ENCODE measurements at regions not wholly inside any gene's neighbourhood (a gene's known extent, or its start where the extent isn't known, plus 50 kb on each side); places are given as distances from the start of the nearest gene placed in this dataset.

DNA sequence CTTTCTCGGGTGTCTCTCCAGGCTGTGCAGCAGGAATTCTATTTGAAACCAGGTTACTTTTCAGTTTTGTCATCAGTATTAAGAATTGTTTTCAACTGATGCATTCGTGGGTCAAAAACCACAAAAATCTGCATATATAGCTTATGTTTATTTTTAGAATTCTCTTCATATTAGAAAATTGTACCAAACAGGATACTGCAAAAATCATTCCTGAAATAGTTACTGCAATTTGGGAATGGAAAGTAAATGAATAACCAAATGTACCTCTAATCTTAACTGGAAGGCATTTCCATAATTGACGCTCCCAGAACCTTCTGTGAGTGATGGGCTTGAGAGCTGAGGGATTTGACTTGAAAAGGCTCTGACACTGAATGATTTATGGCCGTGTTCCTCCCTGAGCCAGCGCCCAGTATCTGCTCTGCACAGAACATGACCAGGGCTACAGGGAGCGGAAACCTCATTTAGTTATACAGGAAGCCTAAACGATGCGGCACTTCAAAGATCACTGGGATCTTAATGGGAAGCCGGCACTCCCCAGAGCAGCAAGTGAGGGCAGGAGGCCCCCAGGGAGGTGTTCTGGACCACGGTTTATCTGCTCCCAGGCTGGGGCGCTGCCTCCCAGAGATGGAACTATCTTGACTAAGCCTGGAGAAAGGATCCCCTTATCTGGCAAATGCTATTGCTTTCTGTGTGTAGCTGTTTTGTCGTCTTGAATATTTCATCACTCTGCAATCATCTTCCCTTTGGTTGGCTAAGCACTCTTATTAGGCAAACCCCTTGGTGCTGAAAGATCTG lies 446.0 kb downstream of the QKI start (continued):
- TF ChIP-seq, protein P1, sequence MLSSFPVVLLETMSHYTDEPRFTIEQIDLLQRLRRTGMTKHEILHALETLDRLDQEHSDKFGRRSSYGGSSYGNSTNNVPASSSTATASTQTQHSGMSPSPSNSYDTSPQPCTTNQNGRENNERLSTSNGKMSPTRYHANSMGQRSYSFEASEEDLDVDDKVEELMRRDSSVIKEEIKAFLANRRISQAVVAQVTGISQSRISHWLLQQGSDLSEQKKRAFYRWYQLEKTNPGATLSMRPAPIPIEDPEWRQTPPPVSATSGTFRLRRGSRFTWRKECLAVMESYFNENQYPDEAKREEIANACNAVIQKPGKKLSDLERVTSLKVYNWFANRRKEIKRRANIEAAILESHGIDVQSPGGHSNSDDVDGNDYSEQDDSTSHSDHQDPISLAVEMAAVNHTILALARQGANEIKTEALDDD (IDR thresholded peaks at IDR 0.05), result peak; percentile 79
- TF ChIP-seq TEAD4 (IDR thresholded peaks at IDR 0.05; ENCODE audit: low read length) (peak; percentile 93), TEAD4 (CRISPR knock-in tag; IDR thresholded peaks at IDR 0.05; ENCODE audit: borderline replicate concordance) (no peak), HMGN3 (IDR thresholded peaks at IDR 0.05; ENCODE audit: borderline replicate concordance, extremely low read depth, insufficient read length, low read depth, low read length) (no peak), TAF1 (IDR thresholded peaks at IDR 0.05; ENCODE audit: control insufficient read depth, extremely low read depth, insufficient read depth, low read length, severe bottlenecking) (peak; percentile 22), NCOA1 (IDR thresholded peaks at IDR 0.05; ENCODE audit: low read depth) (peak; percentile 59; the same call in 1 of the 2 replicates), ZKSCAN8 (CRISPR knock-in tag; IDR thresholded peaks at IDR 0.05) (peak; percentile 75; the same call in 1 of the 2 replicates), ARID1B (IDR thresholded peaks at IDR 0.05) (peak; percentile 91), MAFG (tag; conservative IDR thresholded peaks at IDR 0.05) (no peak), RAD51 (IDR thresholded peaks at IDR 0.05; ENCODE audit: borderline replicate concordance, low read depth) (no peak), CBX3 (IDR thresholded peaks at IDR 0.05; ENCODE audit: borderline replicate concordance in 1 of 2, low read length in 2 of 2) (peak in 1 of 2 experiments; percentile 87; a peak in 2 of 3 replicates), CEBPG (CRISPR knock-in tag; IDR thresholded peaks at IDR 0.05) (peak; percentile 78), CEBPG (tag; conservative IDR thresholded peaks at IDR 0.05 in 1 of 2, IDR thresholded peaks at IDR 0.05 in 1 of 2) (peak; percentile 58 to 93), CC2D1A (IDR thresholded peaks at IDR 0.05) (peak; percentile 96; the same call in 1 of the 2 replicates), ZBTB17 (CRISPR knock-in tag; IDR thresholded peaks at IDR 0.05) (0 out of 2 replicates have a peak, but pooled peaks have one; percentile 26), TBP (optimal IDR thresholded peaks at IDR 0.05; ENCODE audit: low read depth, low read length) (peak; percentile 33), ZFP1 (CRISPR knock-in tag; IDR thresholded peaks at IDR 0.05) (no peak), HNRNPUL1 (IDR thresholded peaks at IDR 0.05; ENCODE audit: low read length) (no peak), DACH1 (IDR thresholded peaks at IDR 0.05; ENCODE audit: partially characterized antibody) (peak; percentile 37), DPF2 (IDR thresholded peaks at IDR 0.05) (peak; percentile 82), NCOR1 (IDR thresholded peaks at IDR 0.05) (peak; percentile 87)
- TF ChIP-seq, protein P2, sequence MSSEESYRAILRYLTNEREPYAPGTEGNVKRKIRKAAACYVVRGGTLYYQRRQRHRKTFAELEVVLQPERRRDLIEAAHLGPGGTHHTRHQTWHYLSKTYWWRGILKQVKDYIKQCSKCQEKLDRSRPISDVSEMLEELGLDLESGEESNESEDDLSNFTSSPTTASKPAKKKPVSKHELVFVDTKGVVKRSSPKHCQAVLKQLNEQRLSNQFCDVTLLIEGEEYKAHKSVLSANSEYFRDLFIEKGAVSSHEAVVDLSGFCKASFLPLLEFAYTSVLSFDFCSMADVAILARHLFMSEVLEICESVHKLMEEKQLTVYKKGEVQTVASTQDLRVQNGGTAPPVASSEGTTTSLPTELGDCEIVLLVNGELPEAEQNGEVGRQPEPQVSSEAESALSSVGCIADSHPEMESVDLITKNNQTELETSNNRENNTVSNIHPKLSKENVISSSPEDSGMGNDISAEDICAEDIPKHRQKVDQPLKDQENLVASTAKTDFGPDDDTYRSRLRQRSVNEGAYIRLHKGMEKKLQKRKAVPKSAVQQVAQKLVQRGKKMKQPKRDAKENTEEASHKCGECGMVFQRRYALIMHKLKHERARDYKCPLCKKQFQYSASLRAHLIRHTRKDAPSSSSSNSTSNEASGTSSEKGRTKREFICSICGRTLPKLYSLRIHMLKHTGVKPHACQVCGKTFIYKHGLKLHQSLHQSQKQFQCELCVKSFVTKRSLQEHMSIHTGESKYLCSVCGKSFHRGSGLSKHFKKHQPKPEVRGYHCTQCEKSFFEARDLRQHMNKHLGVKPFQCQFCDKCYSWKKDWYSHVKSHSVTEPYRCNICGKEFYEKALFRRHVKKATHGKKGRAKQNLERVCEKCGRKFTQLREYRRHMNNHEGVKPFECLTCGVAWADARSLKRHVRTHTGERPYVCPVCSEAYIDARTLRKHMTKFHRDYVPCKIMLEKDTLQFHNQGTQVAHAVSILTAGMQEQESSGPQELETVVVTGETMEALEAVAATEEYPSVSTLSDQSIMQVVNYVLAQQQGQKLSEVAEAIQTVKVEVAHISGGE (CRISPR knock-in tag; IDR thresholded peaks at IDR 0.05), result 0 out of 6 replicates have a peak, but pooled peaks of 1 of the 3 experiments have one; percentile 36
- TF ChIP-seq, protein P3, sequence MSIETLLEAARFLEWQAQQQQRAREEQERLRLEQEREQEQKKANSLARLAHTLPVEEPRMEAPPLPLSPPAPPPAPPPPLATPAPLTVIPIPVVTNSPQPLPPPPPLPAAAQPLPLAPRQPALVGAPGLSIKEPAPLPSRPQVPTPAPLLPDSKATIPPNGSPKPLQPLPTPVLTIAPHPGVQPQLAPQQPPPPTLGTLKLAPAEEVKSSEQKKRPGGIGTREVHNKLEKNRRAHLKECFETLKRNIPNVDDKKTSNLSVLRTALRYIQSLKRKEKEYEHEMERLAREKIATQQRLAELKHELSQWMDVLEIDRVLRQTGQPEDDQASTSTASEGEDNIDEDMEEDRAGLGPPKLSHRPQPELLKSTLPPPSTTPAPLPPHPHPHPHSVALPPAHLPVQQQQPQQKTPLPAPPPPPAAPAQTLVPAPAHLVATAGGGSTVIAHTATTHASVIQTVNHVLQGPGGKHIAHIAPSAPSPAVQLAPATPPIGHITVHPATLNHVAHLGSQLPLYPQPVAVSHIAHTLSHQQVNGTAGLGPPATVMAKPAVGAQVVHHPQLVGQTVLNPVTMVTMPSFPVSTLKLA (conservative IDR thresholded peaks at IDR 0.05), result 0 out of 4 replicates have a peak, but pooled peaks of 1 of the 2 experiments have one; percentile 20

Data from K562 (cell line).